ENCODE measurements at regions not wholly inside any gene's neighbourhood (a gene's known extent, or its start where the extent isn't known, plus 50 kb on each side); places are given as distances from the start of the nearest gene placed in this dataset.

- TF ChIP-seq YY1 (IDR thresholded peaks at IDR 0.05; ENCODE audit: insufficient read depth, insufficient read length) (no peak), SUZ12 (IDR thresholded peaks at IDR 0.05; ENCODE audit: extremely low read depth, insufficient read depth, insufficient read length) (no peak), ZNF274 (IDR thresholded peaks at IDR 0.05; ENCODE audit: low read depth, low read length) (no peak)
Observed at GRCh38 chr1:38733761-38734160, 125.8 kb downstream of the RRAGC start.
